ENCODE measurements at regions not wholly inside any gene's neighbourhood (a gene's known extent, or its start where the extent isn't known, plus 50 kb on each side); places are given as distances from the start of the nearest gene placed in this dataset.

GRCh38 chr4:73341454-73341853 is 62.6 kb upstream of the ALB start (continued):
- peak; percentile 95 for TF ChIP-seq RAD21 (CRISPR knock-in tag; IDR thresholded peaks at IDR 0.05)
- 0 out of 2 replicates have a peak, but pooled peaks have one; percentile 27 for TF ChIP-seq SRF (IDR thresholded peaks at IDR 0.05; ENCODE audit: low read depth, low read length)
- peak; percentile 52; the same call in 1 of the 2 replicates for TF ChIP-seq ZNF543 (CRISPR knock-in tag; IDR thresholded peaks at IDR 0.05)
- TF ChIP-seq ZBTB20 (CRISPR knock-in tag; IDR thresholded peaks at IDR 0.05; ENCODE audit: borderline replicate concordance, low read depth): no peak
- TF ChIP-seq CBX5 (CRISPR knock-in tag; IDR thresholded peaks at IDR 0.05; ENCODE audit: borderline replicate concordance): 0 out of 2 replicates have a peak, but pooled peaks have one; percentile 22
- peak; percentile 34; the same call in 1 of the 2 replicates for TF ChIP-seq PATZ1 (CRISPR knock-in tag; IDR thresholded peaks at IDR 0.05)
- TF ChIP-seq ATF4 (CRISPR knock-in tag; IDR thresholded peaks at IDR 0.05): 0 out of 4 replicates have a peak, but pooled peaks of 1 of the 2 experiments have one; percentile 41
- TF ChIP-seq ZNF607 (CRISPR knock-in tag; IDR thresholded peaks at IDR 0.05; ENCODE audit: borderline replicate concordance): no peak
- TF ChIP-seq FOXK2 (IDR thresholded peaks at IDR 0.05): no peak
- no peak for TF ChIP-seq ZBTB2 (CRISPR knock-in tag; IDR thresholded peaks at IDR 0.05; ENCODE audit: low read depth)
- TF ChIP-seq CCDC6 (CRISPR knock-in tag; IDR thresholded peaks at IDR 0.05): no peak
- TF ChIP-seq CREB3 (CRISPR knock-in tag; IDR thresholded peaks at IDR 0.05): no peak
- peak; percentile 86; the same call in 1 of the 2 replicates for TF ChIP-seq ZNF331 (CRISPR knock-in tag; IDR thresholded peaks at IDR 0.05)
- peak; percentile 72 for TF ChIP-seq TARDBP (CRISPR knock-in tag; IDR thresholded peaks at IDR 0.05)
- no peak for TF ChIP-seq RFX1 (IDR thresholded peaks at IDR 0.05)
- TF ChIP-seq IRX3 (CRISPR knock-in tag; IDR thresholded peaks at IDR 0.05; ENCODE audit: borderline replicate concordance, low read depth): no peak
- TF ChIP-seq SMAD1 (CRISPR knock-in tag; IDR thresholded peaks at IDR 0.05; ENCODE audit: borderline replicate concordance, low read depth): no peak
- TF ChIP-seq KLF11 (CRISPR knock-in tag; IDR thresholded peaks at IDR 0.05): no peak
- TF ChIP-seq, protein P1, sequence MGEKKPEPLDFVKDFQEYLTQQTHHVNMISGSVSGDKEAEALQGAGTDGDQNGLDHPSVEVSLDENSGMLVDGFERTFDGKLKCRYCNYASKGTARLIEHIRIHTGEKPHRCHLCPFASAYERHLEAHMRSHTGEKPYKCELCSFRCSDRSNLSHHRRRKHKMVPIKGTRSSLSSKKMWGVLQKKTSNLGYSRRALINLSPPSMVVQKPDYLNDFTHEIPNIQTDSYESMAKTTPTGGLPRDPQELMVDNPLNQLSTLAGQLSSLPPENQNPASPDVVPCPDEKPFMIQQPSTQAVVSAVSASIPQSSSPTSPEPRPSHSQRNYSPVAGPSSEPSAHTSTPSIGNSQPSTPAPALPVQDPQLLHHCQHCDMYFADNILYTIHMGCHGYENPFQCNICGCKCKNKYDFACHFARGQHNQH (CRISPR knock-in tag; IDR thresholded peaks at IDR 0.05): 0 out of 2 replicates have a peak, but pooled peaks have one; percentile 40
- TF ChIP-seq, protein P2, sequence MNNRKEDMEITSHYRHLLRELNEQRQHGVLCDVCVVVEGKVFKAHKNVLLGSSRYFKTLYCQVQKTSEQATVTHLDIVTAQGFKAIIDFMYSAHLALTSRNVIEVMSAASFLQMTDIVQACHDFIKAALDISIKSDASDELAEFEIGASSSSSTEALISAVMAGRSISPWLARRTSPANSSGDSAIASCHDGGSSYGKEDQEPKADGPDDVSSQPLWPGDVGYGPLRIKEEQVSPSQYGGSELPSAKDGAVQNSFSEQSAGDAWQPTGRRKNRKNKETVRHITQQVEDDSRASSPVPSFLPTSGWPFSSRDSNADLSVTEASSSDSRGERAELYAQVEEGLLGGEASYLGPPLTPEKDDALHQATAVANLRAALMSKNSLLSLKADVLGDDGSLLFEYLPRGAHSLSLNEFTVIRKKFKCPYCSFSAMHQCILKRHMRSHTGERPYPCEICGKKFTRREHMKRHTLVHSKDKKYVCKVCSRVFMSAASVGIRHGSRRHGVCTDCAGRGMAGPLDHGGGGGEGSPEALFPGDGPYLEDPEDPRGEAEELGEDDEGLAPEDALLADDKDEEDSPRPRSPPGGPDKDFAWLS (CRISPR knock-in tag; IDR thresholded peaks at IDR 0.05; ENCODE audit: borderline replicate concordance): no peak
- peak; percentile 50; the same call in 1 of the 2 replicates for TF ChIP-seq HMG20A (CRISPR knock-in tag; IDR thresholded peaks at IDR 0.05; ENCODE audit: borderline replicate concordance)
- TF ChIP-seq ZNF256 (CRISPR knock-in tag; conservative IDR thresholded peaks at IDR 0.05): no peak
- no peak for TF ChIP-seq FOXP1 (IDR thresholded peaks at IDR 0.05)
- TF ChIP-seq FOXP1 (CRISPR knock-in tag; IDR thresholded peaks at IDR 0.05): no peak
- no peak for TF ChIP-seq ZNF317 (CRISPR knock-in tag; IDR thresholded peaks at IDR 0.05)
